ENCODE measurements at regions not wholly inside any gene's neighbourhood (a gene's known extent, or its start where the extent isn't known, plus 50 kb on each side); places are given as distances from the start of the nearest gene placed in this dataset.

DNA sequence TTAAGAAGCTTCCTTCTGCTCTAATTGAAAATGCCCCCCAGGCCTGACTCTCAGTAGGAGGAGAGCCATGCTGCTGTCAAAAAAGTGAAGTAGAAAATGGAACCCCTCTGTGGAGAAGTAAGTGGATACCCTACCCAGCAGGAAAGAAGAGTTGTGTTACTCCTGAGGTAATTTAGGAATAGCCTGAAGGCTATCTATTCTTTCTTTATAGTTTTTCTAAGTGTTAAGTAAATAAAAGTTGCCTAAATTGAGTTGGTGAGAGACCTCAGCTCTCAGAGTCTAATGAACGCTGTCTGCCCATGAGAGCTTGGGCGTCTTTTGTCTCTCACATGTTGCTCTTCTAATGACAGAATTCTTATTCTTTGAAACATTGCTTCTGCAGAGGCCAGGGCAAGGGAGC is 116.2 kb downstream of the NSUN3 start:
- no peak for DNase-seq

DNA sequence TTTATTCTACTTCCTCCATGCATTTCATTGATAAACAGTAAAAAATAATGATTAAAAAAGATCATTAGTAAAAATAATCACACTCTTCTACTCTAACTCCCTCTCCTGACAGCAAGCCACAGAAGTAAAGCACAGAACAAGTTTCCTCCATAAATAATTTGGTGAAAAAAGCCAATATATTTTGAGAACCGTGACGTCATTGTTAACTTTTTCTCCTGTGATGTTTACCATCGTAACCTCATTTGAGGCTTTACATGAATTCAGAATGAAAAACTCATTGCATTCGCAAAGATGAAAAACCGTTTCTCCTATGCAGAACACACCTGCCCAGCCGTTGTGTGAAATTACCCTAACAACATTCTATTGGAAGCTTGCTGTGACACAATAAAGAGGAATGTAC is 120.7 kb downstream of the NSUN3 start:
- no peak for DNase-seq

DNA sequence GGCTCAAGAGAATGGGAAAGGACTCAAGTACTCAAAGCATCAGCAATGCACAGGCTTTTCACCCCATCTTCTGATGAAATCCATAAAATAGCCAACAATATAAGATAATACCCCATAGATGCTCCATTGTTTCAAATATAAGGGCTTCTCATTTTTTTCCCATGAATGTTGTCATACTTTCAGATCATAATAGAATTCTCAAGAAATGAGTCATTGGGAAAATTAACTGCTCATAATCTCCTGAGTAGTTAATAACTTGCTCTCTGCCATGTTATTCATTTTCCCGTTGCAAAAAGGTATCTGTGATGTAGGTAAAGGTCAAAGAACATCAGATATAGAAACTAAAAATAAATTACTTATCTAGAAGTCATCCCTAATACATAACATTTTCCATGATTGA is 121.9 kb downstream of the NSUN3 start:
- no peak for DNase-seq

DNA sequence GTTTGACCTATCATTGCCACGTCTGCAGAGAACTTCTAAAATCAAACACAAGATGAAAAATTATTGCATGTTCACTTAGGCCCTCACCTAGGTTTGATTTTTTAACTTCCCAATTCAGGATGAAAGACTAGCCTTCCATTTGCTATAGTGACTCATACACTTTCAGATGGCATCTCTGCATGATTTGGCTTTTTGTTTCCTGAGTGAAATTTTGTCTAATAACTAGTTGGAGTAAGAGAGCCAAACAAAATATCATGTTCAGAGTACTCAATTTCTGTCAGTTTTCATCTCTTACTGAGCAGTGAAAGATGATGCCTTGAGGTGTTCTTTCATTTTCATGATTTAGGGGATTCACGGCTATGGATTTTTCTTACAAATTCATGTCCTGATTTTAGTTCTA is 122.9 kb downstream of the NSUN3 start:
- DNase-seq: no peak

DNA sequence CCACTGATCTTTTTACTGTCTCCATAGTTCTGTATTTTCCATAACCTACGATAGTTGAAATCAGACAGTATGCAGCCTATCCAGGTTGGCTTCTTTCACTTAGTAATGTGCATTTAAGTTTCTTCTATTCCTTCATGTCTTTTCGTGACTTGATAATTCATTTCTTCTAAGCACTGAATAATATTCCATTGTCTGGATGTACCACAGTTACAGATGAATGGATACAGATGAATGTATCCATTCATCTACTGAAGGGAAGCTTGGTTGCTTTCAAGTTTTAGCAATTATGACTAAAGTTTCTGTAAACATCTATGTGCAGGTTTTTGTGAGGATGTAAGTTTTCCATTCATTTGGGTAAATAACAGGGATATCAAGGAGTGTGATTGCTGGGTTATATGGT is 124.8 kb downstream of the NSUN3 start:
- no peak for DNase-seq

DNA sequence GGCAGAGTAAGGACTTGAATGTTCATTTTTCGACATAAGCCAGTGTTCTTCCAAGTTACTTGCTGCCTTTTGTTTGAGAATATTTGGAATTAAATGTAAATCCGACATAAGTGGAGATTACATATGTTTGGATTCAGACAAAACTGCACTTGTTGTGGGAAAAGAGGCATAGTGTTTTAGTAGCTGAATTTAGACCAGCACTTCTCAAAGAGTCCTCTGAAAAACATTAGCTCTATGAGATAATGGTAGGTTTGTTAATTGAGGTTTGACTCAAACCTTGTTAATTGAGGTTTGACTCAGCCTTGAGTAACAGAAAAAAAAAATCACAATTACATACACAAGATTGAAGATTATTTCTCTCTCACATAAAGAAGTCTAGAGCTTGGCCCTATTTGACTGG is 132.5 kb downstream of the NSUN3 start:
- DNase-seq: no peak

DNA sequence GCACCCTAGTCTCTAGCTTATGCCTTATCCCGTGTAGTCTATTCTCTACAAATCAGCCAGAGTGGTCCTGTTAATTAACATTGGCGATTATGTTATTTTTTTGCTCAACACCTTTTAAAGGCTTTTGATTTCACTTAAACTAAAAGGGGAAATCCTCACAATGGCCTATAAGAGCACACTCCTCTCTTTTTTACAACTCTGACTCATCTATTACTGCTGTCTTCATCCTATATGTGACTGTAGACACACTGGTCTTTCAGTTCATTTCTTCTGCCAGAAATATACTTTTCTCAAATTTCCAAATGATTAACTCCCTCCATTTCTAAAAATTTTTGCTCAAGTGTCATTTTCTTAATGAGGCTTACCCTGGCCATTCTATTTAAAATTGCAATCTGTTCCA is 143.4 kb downstream of the NSUN3 start:
- DNase-seq: no peak

DNA sequence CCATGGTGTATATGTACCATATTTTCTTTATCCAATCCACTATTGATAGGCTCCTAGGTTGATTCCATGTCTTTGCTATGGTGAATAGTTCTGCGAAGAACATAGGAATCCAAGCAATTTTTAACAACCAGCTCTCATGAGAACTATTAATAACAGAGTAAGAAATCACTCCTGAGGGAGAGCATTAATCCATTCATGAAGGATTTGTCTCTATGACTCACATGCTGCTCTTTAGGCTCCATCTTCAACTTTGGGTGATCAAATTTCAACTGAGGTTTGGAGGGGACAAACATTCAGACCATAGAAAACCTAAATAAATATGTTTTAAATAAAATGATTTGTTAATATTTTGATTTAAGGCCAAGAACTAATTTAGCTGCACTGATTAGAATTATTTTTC is 147.4 kb downstream of the NSUN3 start:
- DNase-seq: no peak

DNA sequence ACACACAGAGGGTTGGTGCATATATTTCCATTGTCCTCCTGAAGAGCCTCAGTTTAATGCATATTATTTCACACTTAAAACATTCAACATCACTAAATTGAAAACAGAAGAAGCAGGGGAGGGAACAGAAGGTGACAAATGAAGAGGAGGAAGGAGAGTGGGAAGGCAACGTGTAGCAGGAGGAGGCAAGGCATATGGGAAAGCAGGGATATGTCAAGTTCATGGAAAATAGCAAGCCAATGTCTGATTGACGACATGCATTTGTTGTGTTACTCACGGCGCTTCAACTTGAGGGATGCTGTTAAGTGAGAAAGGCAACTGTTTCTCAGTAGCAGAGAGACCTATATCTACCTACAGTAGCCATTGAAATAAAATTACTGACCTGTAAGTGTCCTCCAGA is 154.5 kb downstream of the NSUN3 start:
- no peak for DNase-seq

DNA sequence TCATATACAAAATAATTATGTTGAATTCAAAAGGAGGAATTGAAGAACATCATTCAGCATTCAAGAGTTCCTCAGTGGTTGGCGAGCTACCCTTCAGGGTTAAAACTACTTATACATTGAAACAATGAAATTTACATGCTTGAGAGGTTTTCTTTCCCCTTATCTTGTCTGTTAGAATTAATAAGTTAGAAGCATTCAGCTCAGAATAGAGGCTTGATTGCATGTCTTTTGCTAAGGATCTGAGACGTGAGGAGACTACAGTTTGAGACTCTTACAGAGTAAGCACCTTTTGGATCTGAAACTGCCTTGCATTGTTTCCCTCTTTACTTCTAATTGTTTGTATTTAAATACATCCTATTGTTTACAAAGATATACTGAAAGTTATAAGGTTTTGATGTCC is 157.6 kb downstream of the NSUN3 start:
- DNase-seq: no peak

DNA sequence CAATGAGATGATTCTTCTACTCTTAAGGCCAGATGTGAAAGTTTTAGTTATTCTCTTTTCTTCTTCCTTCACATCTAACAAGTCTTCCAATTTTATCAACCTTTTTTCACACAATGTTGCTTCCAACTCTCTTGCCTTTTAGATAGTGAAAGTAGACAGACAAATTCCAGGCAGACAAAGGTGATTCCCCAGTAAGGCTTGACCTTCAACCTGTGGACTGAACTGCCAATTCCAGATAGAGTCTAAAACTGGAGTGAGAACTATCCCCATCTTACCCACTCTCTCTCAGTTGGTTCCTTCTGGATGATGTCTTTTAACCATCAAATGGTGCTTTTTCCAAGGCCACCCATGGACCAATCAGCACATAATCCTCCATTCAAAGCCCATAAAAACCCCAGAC is 159.0 kb downstream of the NSUN3 start:
- no peak for DNase-seq

DNA sequence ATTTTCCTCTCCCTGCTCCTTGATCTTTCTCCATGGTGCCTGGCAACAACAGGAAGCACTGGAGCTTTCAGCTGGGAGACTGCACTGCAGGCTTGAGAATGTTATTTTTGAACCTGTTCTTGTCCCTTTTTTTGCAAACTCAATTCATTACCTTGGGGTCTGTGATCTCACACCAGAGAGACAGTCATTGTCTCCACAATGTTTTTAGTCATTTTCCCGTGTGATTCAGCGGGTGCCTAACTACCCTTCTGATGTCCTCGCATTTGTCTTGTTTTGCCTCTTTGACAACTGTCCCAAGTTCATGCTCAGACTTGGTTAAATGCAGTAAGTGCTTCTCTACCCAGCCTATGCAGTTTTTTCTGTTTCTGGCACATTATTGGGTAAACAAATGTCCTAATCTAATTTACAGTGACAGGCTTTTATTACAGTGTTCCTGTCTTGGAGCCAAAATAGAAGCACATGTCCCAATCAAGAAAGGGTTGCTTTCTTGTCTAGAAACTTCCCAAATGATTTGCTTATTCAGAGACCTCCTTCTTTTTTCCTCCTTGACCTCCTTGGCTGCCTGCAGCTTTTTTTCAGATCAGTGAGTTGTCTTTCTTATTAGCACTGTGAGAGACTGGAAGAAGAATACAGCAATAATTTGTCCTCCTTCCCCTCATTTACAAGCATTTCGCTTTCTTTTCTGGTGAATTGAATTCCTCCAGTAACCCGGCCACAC is 162.4 kb downstream of the NSUN3 start:
- no peak for DNase-seq

DNA sequence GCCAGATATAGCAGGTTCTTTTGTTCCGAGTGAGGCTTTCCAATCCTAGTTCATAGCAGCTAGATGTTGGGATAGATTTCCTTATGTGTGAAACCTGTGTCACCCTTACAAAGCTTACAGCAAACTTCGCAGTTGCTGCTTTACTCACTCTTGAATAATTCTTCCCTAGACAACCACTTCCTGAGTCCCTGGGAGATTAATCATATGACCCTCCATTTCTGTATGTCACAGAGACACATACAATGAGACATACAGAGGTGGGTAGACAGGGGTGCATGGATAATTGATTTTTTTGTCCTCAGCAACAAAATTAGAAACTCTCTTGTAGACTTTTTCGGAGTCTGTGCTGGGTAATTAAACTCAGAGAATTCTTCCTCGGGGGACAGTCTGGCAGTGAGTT is 163.2 kb downstream of the NSUN3 start:
- no peak for DNase-seq

DNA sequence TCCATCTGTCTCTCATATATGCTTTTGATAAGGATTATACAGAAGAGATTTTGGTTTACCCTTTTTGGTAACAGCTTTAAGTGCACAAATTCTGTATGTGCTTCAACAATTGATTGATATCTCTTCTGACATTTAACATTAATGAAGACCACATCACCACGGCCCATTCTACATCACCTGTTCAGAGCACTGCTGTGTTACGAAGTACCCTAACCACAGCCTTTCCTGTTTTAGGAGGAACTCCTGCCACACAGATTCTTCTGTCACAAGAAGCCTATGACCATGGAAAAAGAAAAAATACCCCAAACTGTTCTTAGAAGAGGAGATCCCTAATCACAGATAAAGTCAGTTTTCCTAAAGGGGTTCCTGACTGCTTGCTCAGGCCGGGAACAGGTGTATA is 170.1 kb downstream of the NSUN3 start:
- no peak for DNase-seq

DNA sequence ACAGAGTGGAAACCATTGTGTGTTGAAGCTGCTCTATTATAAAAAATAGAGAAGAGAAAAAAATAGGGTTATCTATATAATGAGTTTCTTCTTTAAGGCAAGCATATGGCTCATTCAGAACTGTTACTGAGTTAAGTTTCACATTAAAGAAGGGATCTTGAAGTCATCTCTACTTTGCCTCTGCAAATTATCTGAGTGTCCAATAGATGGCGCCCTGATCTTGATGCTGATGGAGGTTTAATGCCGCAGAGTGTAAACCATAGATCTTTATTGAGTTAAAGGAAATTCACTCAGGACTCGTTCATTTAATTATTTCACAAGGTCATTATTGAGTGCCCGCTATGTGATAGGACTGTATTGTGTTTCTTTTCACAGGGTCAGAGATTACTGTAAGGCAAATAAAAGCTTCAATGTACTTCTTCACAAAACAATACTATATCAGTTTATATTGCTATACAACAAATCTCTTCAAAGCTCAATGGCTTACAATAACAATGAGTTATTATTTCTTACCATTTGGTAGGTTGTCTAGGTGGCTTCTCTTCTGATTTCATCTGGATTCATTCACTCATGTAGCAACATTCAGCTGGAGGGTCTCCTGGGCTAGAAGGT is 171.4 kb downstream of the NSUN3 start:
- DNase-seq: no peak

DNA sequence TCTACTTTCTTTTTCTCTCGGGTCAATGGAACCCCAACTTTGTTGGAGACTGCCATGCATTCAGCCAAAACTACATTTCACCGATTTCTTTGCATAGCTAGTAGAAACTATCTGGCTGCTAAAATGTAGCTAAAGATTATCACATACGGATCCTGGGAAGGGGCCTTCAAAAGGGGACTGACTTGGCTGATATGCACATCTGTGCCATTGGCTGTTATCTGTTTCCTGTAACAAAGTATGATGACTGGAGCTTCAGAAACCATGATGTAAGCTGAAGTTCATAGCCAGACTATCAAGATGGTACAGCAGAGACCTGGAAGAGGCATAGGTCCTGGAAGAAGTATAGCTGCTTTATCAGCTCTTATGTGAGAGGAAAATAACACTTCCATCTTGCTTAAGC is 179.1 kb downstream of the NSUN3 start:
- no peak for DNase-seq

DNA sequence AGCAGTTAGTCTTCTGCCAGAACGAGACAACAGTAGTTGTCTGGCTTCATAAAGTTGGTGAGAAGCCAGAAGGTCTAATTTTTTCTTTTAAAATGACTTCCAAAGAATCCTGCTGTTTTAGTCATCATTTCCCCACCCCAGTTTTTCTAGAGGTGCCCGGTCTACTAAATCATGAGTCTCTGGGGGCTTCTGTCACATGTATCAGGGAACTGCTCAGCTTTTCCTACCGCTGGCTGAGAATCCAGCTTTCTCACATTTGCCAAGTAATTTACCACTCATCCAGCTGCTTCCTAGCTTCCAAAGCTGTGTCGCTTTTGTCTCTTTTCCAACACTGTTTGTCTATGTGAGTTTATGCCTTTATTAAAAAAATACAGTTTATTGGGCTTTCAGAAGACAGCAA is 183.3 kb downstream of the NSUN3 start:
- DNase-seq: no peak

DNA sequence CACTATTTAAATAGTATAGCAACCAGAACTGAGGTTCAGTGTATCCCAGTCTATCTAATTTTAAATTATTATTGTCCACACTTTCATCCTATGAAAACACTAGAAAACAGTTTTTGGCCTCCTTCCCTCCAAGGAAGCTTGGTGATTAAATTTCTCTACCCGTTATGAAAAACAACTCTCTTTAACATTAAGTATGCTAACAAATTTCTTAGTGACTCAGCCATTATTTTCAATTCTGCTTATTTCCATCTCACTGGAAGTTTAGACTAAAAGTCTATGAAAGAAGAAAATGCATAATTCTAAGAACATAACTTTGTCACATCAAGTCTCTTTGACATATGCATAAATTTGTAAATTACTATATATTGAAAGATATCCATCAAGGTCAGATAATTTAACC is 185.2 kb downstream of the NSUN3 start:
- DNase-seq: no peak

DNA sequence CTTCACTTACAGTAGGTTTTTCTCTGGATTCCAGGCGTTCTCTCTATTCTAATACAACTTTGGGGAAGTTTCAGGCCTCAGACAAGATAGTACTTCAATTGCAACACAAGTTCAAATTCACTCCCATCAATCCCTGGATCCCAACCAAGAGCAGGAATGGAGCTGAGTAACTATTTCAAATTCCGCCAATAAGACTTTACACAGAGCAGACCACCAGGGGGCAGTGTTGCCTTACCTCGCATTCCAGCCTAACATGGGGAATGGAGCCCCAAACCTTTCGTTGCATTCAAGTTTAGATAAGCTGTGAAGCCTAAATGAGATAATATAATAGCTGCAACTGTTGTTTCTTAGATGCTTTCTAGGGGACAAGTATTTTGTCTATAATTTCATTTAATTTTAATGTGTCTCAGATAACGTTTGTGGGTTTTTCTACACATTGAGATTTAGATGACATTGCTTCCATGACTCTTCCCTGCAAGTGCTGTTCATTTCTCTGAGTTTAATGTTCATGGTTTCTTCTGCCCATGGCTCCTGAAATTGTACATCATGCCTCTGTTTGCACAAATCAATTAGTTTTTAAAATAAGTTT is 186.7 kb downstream of the NSUN3 start:
- peak; percentile 11 for DNase-seq

DNA sequence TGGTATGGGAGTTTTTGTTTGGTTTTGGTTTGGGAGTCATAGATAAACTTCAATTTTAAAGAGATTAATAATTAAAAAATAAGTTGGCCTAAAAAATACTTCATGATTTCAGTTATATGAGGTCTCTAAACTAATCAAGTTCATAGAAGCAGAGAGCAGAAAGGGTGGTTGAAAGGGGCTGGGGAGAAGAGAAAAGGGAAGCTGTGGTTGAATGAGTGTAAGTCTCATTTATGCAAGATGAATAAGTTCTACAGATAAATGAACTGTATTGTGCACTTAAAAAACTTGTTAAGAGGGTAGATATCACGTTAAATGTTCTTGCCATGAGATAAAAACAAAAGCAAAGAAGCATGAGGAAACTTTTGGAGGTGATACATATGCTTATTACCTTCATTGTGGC is 188.7 kb downstream of the NSUN3 start:
- DNase-seq: no peak

DNA sequence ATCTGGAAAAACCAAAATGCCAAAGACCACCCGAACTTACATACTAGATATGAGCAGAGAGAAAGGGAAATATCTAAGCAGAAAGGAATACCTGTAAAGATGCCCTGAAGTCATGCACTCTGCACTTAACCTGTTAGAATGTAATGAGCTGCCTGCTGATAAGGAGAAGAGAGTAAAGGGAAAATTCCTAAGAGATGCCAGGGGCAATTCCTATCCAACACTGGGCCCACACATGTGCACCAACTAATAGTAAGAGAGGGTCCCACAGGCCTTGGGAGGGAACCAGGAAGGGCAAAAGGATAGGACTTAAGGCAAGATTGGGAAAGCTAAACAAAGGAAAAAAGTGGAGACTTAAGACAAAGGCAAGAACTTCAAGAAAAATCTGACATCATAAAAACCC is 189.5 kb downstream of the NSUN3 start:
- no peak for DNase-seq

DNA sequence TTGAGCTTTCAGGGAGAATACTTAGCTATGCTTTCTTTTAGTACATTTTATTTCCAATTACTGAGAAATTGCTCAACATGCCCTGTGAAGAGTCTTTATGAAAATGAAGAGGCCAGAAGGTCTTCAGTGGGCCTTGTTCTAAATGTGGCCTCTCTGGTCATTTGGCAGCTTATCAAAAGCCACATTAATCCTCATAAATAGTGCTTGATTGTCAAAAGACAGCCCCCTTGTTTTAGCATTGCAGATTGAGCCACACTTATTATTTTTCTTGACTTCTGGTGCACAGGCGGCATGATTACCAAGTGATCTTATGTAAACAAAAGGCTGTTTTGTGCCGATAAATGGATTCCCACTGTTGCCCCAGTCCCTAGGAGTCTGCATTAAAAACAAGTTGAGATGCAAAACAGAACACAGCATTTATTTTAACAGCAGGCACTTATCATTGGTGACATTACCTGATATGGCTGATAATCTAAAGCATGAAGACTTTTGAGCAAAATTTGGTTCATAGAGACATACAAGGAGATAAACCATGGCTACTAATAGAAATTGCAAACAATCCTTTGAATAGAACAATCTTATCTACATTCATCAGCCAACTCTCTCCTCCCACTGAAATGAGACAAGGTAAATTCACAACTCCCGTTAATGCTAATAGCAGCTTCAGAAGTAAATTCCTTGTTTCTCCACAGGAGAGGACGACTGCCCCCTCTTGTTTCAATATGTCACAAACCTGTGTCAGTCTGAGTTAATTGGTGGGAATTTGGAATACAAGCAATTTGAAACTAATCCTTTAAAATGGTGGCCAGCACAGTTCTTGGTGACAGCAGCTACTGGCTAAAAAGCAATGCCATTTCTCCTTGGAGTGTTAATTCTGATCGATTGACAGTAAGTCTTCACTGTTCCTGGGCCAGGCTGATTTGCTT is 194.3 kb downstream of the NSUN3 start:
- no peak for DNase-seq

DNA sequence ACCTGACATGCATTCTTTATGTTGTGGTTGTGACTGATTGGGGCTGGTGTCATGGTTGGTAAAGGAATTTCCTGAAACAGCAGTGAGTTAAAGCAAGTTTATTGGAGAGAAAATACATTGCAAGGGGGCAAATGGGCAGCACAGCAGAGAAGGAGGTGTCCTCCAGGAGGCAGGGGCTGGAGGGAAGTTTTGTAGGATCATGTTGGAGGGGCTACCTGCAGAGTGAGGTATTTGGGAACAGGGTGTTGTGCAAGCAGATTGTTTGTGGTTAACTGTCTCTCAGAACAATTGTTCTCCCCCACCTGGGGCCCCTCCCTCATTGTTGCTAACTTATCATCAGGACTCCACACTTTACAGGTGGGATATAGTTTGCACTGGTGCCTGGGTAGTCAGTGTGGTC is 196.0 kb downstream of the NSUN3 start:
- no peak for DNase-seq

All from occipital lobe (tissue), 1 donor.